ENCODE measurements at regions not wholly inside any gene's neighbourhood (a gene's known extent, or its start where the extent isn't known, plus 50 kb on each side); places are given as distances from the start of the nearest gene placed in this dataset.
"Not testable (repeated sequence)": the region's sequence is repeated elsewhere in the genome, so short reads cannot be mapped to it uniquely, and the experiment has no call there.

GRCh38 chr17:83189044-83190003 lies 109.9 kb downstream of the METRNL start:
- no peak overlapping the region for H3K27ac ChIP-seq
- no peaks in the 10 kb centered on the region for H3K36me3 ChIP-seq
- peaks cover 0 to 18% of the 10 kb centered on the region in 2 donors for H3K4me1 ChIP-seq
- no peak overlapping the region for H3K4me3 ChIP-seq
- no peaks in the 10 kb centered on the region for H3K27me3 ChIP-seq
- peaks cover 0 to 9% of the 10 kb centered on the region in 2 donors for H3K9me3 ChIP-seq
- TF ChIP-seq CTCF (IDR thresholded peaks at IDR 0.05) = no peak
- no peak for DNase-seq (ENCODE audit: low spot score)

GRCh38 chr17:83190004-83190385 lies 110.6 kb downstream of the METRNL start:
- Histone ChIP-seq H3K4me3 (no peak overlapping the region), H3K36me3 (no peaks in the 10 kb centered on the region), H3K4me1 (peaks cover 0 to 17% of the 10 kb centered on the region in 2 donors), H3K27ac (no peak overlapping the region), H3K27me3 (no peaks in the 10 kb centered on the region), H3K9me3 (peaks cover 0 to 9% of the 10 kb centered on the region in 2 donors)
- no peak for TF ChIP-seq CTCF (IDR thresholded peaks at IDR 0.05)
- peak; percentile 58 for DNase-seq (ENCODE audit: low spot score)

- Histone ChIP-seq H3K27me3 (no peaks in the 10 kb centered on the region), H3K4me1 (peaks cover 0 to 25% of the 10 kb centered on the region in 2 donors), H3K9me3 (peaks cover 0 to 9% of the 10 kb centered on the region in 2 donors), H3K4me3 (no peak overlapping the region), H3K27ac (no peak overlapping the region), H3K36me3 (no peaks in the 10 kb centered on the region)
- no peak for DNase-seq (ENCODE audit: low spot score)
- TF ChIP-seq CTCF (IDR thresholded peaks at IDR 0.05) = no peak
These were observed 111.4 kb downstream of the METRNL start for GRCh38 chr17:83190601-83191387.

GRCh38 chr17:83191388-83192160 lies 112.2 kb downstream of the METRNL start:
- Histone ChIP-seq H3K36me3 (no peaks in the 10 kb centered on the region), H3K4me3 (no peak overlapping the region), H3K9me3 (peaks cover 0 to 9% of the 10 kb centered on the region in 2 donors), H3K27ac (no peak overlapping the region), H3K27me3 (no peaks in the 10 kb centered on the region), H3K4me1 (peaks cover 0 to 32% of the 10 kb centered on the region in 2 donors)
- DNase-seq (ENCODE audit: low spot score) = peak; percentile 56
- no peak for TF ChIP-seq CTCF (IDR thresholded peaks at IDR 0.05)

GRCh38 chr17:83192161-83192788 lies 112.9 kb downstream of the METRNL start:
- peak; percentile 75 for DNase-seq (ENCODE audit: low spot score)
- H3K9me3 ChIP-seq = peaks cover 0 to 9% of the 10 kb centered on the region in 2 donors
- H3K36me3 ChIP-seq = no peaks in the 10 kb centered on the region
- no peak overlapping the region for H3K4me3 ChIP-seq
- H3K27ac ChIP-seq = no peak overlapping the region
- TF ChIP-seq CTCF (IDR thresholded peaks at IDR 0.05) = no peak
- peaks cover 0 to 36% of the 10 kb centered on the region in 2 donors for H3K4me1 ChIP-seq
- H3K27me3 ChIP-seq = no peaks in the 10 kb centered on the region

- H3K36me3 ChIP-seq, H3K27ac ChIP-seq, H3K4me3 ChIP-seq, H3K27me3 ChIP-seq, H3K9me3 ChIP-seq: not testable (repeated sequence)
- H3K4me1 ChIP-seq = peaks cover 0 to 36% of the 10 kb centered on the region in 2 donors
- DNase-seq (ENCODE audit: low spot score) = peak; percentile 57
These were observed 113.5 kb downstream of the METRNL start for GRCh38 chr17:83192789-83193335.
